Lower leg skin (tissue), 4 donors: ENCODE measurements at regions not wholly inside any gene's neighbourhood (a gene's known extent, or its start where the extent isn't known, plus 50 kb on each side); places are given as distances from the start of the nearest gene placed in this dataset.

Source experiments
- DNase-seq, 2 donors: peaks; one replicate each; pipeline ENCODE4 v3.0.0-alpha.2; 2019; ENCODE audit warnings: low spot score in 2 of 2
- H3K4me3 ChIP-seq: fragments of 200-600 bp; sonication (generic); 2 replicates; pipeline ENCODE4 v1.5.1; 2017; ENCODE audit warnings: mild to moderate bottlenecking, low read depth; ENCODE audit not compliant: poor library complexity, severe bottlenecking
- CTCF ChIP-seq, 3 donors: fragments of 450-650 bp; IDR thresholded peaks; one replicate each; pipeline ENCODE4 v1.5.1; 2016; ENCODE audit warnings: antibody characterized with exemption in 3 of 3, mild to moderate bottlenecking in 3 of 3, moderate library complexity in 2 of 3
- POLR2A ChIP-seq, 2 donors: fragments of 450-650 bp; IDR thresholded peaks; one replicate each; pipeline ENCODE4 v1.6.1; 2016 to 2017; ENCODE audit warnings: antibody characterized with exemption in 2 of 2, mild to moderate bottlenecking in 1 of 2, moderate library complexity in 1 of 2
- WGBS, 2 donors: methylation state at CpG; one replicate each; pipeline ENCODE4 v1.1.5; 2018; 5-methylcytosine and 5-hydroxymethylcytosine counted together
- intact Hi-C: fragments of 100-400 bp; cut with DNase I; formaldehyde crosslinking; loops from one replicate; pipeline ENCODE4 v1.15.0; 2023; ENCODE audit warnings: low total_unique reads

- DNase-seq, result no peak
- WGBS, 2 donors, result 68 to 75% methylated on average over 5 of the region's 5 CpGs
- TF ChIP-seq CTCF (IDR thresholded peaks at IDR 0.05) (no peak), POLR2A (IDR thresholded peaks at IDR 0.05) (no peak)
- no peak overlapping the region for H3K4me3 ChIP-seq
- intact Hi-C loops, result no loop called here
These were observed 86.3 kb upstream of the TMPRSS2 start for GRCh38 chr21:41594268-41594667.

- TF ChIP-seq POLR2A (IDR thresholded peaks at IDR 0.05), result no peak
- TF ChIP-seq CTCF (IDR thresholded peaks at IDR 0.05), result no peak
- intact Hi-C loops, result no loop called here
- peak in 1 of 2 donors; percentile 28 for DNase-seq
- H3K4me3 ChIP-seq, result no peak overlapping the region
- WGBS, 2 donors, result 77 to 82% methylated on average over 4 of the region's 4 CpGs
These were observed 85.8 kb upstream of the TMPRSS2 start for GRCh38 chr21:41593760-41594138.

DNA sequence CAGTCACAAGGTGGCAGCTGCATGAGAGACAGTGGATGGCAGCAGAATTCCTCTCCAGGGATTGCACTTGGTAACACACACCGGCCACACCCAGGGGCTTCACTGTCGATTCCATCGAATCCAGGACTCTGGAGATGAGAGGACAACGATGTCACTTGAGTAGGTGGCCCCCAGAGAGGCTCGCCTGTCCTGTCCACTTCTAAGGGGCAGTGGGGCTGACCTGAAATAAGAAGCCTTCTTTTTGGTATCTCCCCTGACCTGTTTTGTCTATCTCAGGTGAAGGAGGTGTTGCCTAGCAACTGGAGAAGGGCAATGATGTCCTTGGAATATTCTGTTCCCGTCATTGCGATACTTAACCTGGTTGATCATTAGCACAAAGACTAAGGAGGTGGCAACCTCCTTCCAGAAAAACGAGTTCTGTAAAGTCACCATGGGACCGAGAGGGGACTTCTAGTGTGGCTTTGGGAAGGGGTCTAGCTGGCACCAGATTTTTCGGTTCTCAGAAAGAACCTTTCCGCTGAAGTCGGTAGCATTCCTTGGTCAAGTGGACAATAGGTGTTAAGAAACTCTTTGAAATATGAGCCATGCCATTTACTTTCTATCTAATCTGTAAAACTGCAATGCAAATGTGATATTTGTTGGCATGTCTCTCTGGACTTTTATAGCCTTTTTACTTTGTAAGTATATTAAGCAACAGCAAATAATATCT, 85.2 kb upstream of the TMPRSS2 start:
- no peak overlapping the region for H3K4me3 ChIP-seq
- intact Hi-C loops, result no loop called here
- WGBS, 2 donors, result 79 to 85% methylated on average over 11 to 12 of the region's 12 CpGs
- DNase-seq, result peak in 1 of 2 donors; percentile 76
- TF ChIP-seq CTCF (IDR thresholded peaks at IDR 0.05), result no peak
- no peak for TF ChIP-seq POLR2A (IDR thresholded peaks at IDR 0.05)

DNA sequence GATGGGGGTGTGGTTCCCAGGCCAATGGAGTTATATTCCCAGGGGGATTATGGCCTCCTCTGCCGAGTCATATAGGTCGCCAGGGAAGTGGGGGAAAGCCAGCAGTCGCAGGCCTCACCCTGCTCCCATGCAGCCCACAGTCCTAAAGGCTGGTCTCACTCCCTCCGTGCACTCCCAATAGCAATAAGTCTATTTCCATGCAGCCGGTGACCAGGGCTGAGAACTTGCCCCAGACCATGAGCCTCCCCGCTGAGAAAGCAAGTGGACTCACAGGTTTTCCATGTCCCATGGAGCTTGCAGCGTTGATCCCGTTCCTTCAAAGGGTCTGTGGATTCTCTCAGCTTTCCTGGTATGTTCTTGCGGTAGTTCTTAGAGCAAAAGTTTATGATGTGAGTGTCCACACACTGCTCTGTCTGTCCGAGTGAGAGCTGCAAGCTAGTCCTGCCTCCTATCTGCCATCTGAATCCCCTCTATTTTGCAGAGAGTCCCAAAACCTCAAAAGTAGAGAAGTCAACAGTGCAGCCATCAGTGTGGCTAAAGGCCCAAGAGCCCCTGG, 81.7 kb upstream of the TMPRSS2 start:
- 91 to 94% methylated on average over 10 of the region's 10 CpGs for WGBS, 2 donors
- intact Hi-C loops, result no loop called here
- TF ChIP-seq POLR2A (IDR thresholded peaks at IDR 0.05) (no peak), CTCF (IDR thresholded peaks at IDR 0.05) (no peak)
- H3K4me3 ChIP-seq, result no peak overlapping the region
- peak in 1 of 2 donors; percentile 52 for DNase-seq

- WGBS, 2 donors, result 93 to 94% methylated on average over 2 of the region's 2 CpGs
- intact Hi-C loops, result no loop called here
- H3K4me3 ChIP-seq, result no peak overlapping the region
- peak in 1 of 2 donors; percentile 40 for DNase-seq
- TF ChIP-seq POLR2A (IDR thresholded peaks at IDR 0.05) (no peak), CTCF (IDR thresholded peaks at IDR 0.05) (no peak)
These were observed 81.2 kb upstream of the TMPRSS2 start for GRCh38 chr21:41589131-41589530.
